Stimulated activated CD4-positive, alpha-beta T cell treated with anti-CD3 and anti-CD28 coated beads, TNF-alpha, amount 100 ng/mL, for 24 hours (primary cell): ENCODE measurements at regions not wholly inside any gene's neighbourhood (a gene's known extent, or its start where the extent isn't known, plus 50 kb on each side); places are given as distances from the start of the nearest gene placed in this dataset.
"Not testable (repeated sequence)": the region's sequence is repeated elsewhere in the genome, so short reads cannot be mapped to it uniquely, and the experiment has no call there.

Experiments
- DNase-seq, 3 experiments: peaks; one replicate each; pipeline ENCODE4 v3.0.0-alpha.2; 2020; ENCODE audit warnings: low read depth in 3 of 3

- no peak for DNase-seq
Measured at GRCh38 chr16:47861999-47862398, 293.8 kb downstream of the ABCC12 start.

GRCh38 chr16:47858333-47858982, 297.3 kb downstream of the ABCC12 start:
- no peak for DNase-seq

DNA sequence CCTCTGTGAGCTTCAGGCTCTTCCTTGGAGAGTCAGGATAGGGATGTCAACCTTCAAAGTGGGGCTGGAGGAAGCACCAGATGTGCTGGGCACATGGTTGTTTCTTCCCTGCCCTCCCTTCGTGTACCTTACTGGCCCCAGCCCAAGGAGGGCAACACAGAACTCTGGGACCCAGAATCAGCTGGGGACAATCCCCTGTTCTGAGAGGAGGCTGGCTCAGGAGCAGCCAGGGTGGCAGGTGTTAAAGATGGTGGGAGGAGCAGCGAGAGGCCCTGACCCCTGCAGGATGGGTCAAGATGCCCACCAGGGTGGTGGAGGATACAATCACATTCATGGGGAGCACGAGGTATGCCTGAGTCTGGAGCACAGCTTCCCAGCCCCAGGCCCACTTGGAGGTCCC, 300.4 kb downstream of the ABCC12 start:
- DNase-seq, result no peak

GRCh38 chr16:47854737-47855136, 301.1 kb downstream of the ABCC12 start:
- no peak for DNase-seq

DNA sequence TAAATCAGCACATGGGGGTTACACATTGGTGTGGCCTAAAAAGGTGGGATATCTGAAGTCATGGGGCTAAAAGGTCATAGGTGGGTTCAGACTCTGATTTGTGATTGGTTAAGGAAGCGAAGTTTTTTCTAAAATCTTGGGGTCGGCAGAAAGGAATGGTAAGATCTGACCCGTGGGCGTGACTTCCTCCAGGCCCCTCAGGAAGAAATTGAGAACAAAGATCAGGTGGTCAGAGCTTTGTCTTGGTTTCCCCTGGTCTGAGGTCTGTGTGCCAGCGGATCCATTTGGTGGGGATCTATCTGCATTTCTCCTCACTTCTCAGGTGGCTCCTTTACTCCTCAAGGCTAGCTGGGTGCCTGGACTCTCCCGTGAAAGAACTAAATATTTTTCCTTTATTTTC, 302.8 kb downstream of the ABCC12 start:
- DNase-seq, result no peak

- no peak for DNase-seq
Measured at GRCh38 chr16:47851146-47851545, 304.6 kb downstream of the ABCC12 start.

- no peak for DNase-seq
Measured at GRCh38 chr16:47849736-47850135, 306.1 kb downstream of the ABCC12 start.

- DNase-seq, result no peak
Measured at GRCh38 chr16:47848421-47849109, 307.2 kb downstream of the ABCC12 start.

- DNase-seq, result no peak
Measured at GRCh38 chr16:47847220-47847970, 308.4 kb downstream of the ABCC12 start.

DNA sequence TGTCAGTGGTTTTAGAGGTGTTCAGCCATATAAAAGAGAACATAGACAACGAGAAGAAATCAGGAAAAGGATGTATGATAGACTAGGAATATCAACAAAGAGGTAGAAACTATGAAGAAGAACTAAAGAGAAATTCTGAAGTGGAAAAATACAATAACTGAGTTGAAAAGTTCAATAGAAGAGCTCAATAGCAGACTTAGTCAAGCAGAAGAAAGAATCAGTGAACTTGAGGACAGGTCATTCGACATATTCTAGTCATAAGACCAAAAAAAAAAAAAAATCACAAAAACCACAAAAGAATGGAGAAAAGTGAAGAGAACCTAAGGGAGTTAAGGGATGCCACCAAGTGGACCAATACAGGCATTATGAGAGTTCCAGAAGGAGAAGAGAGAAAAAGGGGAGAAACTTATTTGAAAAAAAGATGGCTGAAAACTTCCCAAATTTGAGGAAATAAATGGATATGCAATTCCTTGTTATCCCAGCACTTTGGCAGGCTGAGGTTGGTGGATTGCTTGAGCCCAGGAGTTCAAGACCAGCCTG, 321.2 kb downstream of the ABCC12 start:
- no peak for DNase-seq

DNA sequence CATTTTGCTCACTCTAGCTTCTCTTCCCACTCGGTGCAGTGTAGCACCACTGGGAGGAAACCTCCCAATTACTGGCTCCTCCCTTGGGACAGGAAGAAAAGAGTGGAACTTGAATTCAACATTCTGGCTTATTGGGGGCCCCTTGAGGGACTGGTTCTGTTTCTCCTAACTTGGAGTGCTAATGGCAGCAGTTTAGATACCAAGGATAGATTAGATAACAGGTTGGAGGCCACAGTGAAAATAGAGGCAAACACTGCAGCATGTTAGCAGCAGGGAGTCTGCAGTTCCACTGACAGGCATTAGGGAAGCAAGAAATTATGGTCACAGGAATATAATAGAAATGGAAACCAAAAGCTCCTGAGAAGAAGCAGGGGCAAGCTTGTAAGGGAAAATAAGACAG, 322.0 kb downstream of the ABCC12 start:
- DNase-seq, result no peak

DNA sequence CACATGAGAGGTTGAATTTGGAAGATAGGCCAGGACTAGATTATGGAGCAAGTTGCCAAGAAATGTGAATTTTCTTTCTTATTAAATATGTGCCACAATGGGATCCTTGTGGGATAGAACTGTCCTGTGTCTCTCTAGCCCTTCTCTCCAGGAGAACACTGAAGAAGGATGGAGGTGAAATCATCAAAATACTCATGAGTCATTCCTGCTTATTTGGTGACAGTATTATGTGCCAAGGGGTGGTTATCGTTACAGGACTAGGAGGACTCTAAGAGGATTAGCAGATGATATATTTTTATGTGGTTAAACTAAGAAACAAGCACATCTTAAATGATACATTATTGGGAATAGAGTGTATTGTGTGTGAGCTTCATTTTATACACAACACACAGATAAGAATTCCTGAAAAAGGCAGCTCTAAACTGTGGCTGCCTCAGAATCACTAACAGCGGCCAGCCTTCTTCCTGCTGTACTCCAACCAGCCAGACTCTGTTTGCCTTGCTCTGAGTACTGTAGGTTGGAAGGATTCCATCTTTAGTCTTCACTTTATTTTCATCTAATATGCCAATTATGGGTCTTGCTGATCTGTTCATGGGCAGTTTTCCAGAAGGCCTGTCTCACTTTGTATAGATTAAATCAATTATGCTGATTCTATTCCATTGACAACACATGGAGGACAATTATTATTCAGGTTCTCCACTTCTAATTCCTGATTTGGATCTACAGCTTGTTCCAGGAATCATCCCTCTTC, 325.8 kb downstream of the ABCC12 start:
- no peak for DNase-seq

DNA sequence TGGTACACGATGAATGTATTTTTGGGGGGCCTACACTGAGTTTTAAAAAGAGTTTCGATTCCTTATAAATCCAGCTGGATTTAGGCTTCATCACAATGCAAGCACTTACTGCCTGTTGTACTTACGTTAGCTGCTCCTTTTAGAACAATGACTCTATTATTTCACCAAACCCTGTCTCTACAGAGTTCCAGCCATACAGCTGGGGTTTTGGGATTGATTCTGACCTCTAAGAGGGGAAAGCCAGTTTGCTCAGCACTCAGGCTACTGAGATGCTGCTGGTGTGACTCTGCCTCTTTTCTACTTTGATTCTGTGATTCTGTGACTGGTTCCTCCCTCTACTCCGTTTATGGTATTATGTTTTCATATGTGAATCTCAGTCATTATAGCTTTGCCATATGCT, 329.7 kb downstream of the ABCC12 start:
- DNase-seq, result no peak

DNA sequence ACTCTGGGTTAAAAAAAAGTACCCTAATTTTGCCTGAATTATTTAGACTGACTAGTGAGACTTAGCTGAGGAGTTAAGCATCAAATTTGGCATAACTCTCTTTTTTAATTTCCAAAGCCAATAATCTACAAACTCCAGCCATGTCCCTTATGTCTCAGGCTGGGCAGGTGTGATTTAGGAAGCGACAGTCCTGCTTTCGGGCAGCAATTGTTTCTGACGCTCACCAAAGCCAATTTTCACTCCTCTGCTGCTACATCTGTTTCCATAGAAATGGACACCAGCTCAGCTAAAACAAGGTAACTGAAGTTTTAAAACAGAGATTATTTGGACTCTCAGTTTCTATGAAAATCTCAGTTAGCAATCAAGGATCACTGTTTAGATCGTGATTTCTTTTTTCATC, 338.7 kb downstream of the ABCC12 start:
- no peak for DNase-seq

DNA sequence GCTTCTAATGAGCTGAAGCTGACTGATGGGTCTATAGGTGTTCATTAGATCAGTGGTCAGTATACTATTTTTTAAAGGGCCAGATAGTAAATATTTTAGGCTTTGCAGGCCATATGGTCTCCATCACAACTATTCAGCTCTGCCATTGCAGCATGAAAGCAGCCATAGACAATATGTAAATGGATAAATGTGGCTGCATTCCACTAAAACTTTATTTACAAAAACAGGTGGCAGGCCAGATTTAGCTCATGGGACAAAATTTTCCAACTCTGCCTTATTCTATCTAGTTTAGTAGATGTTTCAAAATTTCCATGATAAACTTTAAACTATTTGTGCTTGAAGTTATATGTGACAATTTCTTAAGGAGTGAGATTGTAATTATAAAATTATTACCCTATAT, 339.3 kb downstream of the ABCC12 start:
- DNase-seq, result no peak

DNA sequence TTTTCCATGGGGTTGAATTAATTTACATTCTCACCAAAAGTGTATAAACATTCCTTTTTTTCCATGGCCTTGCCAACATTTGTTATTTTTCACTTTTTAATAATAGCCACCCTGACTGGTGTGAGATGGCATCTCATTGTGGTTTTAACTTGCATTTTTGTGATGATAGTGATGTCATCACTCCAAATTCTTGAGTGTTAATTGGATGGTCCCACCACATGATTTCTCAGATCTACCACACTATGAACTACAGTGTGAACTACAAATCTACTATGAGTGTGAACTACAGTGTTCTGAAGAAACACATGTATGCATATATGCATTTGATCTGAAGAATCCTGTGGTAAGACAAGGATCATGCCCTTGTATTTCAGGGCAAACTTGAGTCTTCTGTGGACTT, 340.1 kb downstream of the ABCC12 start:
- no peak for DNase-seq

DNA sequence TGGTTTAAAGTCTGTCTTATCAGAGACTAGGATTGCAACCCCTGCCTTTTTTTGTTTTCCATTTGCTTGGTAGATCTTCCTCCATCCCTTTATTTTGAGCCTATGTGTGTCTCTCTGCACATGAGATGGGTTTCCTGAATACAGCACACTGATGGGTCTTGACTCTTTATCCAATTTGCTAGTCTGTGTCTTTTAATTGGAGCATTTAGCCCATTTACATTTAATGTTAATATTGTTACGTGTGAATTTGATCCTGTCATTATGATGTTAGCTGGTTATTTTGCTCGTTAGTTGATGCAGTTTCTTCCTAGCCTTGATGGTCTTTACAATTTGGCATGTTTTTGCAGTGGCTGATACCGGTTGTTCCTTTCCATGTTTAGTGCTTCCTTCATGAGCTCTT, 344.0 kb downstream of the ABCC12 start:
- not testable (repeated sequence) for DNase-seq

DNA sequence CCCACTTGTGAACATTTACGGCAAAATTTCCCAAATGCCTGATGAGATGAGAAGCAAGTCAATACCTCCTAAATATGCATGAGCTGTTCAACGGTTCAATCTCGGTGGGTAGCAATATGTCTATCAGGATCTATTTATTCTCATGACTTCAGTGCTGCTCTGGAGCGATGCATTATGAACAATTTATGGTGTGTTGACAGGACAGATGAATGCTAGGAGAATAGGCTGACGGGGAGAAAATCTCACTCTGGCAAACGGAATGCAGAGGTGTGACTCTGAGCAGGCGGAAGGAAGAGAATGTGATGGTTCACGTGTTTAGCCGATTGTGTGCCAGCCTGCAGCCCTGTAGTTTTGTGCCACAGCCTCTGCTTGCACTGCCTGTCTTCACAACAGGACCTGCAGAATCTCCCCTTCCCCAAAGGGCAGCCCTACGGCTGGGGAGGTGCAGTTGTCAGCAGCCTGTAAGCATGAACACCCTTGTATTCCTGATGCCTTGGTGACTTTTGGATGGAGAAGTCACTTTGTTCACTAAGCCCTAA, 345.2 kb downstream of the PHKB start:
- DNase-seq, result no peak

GRCh38 chr16:47787696-47788095, 326.6 kb downstream of the PHKB start:
- no peak for DNase-seq

GRCh38 chr16:47781673-47782072, 320.5 kb downstream of the PHKB start:
- DNase-seq, result no peak

GRCh38 chr16:47780213-47780875, 319.2 kb downstream of the PHKB start:
- no peak for DNase-seq
